HG03432 (cell line): ENCODE measurements at regions not wholly inside any gene's neighbourhood (a gene's known extent, or its start where the extent isn't known, plus 50 kb on each side); places are given as distances from the start of the nearest gene placed in this dataset.
"Not testable (repeated sequence)": the region's sequence is repeated elsewhere in the genome, so short reads cannot be mapped to it uniquely, and the experiment has no call there.

Experiments
- ATAC-seq: cut with Tn5 transposase; IDR thresholded peaks from one replicate; pipeline ENCODE4 v1.9.1; 2021; ENCODE audit warnings: mild to moderate bottlenecking, moderate library complexity; ENCODE audit not compliant: unreplicated experiment

- not testable (repeated sequence) for ATAC-seq
Measured at GRCh38 chr9:25288195-25288594, 390.0 kb downstream of the TUSC1 start.

GRCh38 chr9:25284365-25284764 is 393.9 kb downstream of the TUSC1 start:
- ATAC-seq, result no peak

DNA sequence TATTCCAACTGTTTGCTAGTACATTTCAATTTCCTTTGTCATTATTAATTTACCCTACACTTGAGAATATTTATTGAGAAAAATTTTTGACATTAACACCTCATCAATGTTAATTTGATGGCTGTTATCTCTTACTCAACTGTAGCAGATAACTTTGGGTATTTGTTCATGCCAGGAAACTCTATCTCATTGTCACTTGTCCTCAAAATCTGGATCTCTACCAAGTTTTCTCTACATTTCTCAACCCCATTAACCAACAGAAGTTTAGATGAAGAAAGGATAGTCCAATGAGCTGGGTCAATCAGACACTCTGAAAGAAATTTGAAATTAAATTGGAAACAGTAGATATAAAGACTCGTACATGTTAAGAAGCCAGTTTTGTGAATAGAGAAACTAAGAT is 395.3 kb downstream of the TUSC1 start:
- no peak for ATAC-seq

- ATAC-seq, result no peak
Measured at GRCh38 chr9:25261445-25261844, 416.8 kb downstream of the TUSC1 start.

- ATAC-seq, result no peak
Measured at GRCh38 chr9:25260046-25260445, 418.2 kb downstream of the TUSC1 start.

GRCh38 chr9:25255216-25255615 is 423.0 kb downstream of the TUSC1 start:
- no peak for ATAC-seq

GRCh38 chr9:25254051-25254450 is 424.2 kb downstream of the TUSC1 start:
- ATAC-seq, result no peak

- no peak for ATAC-seq
Measured at GRCh38 chr9:25241421-25241820, 436.8 kb downstream of the TUSC1 start.

DNA sequence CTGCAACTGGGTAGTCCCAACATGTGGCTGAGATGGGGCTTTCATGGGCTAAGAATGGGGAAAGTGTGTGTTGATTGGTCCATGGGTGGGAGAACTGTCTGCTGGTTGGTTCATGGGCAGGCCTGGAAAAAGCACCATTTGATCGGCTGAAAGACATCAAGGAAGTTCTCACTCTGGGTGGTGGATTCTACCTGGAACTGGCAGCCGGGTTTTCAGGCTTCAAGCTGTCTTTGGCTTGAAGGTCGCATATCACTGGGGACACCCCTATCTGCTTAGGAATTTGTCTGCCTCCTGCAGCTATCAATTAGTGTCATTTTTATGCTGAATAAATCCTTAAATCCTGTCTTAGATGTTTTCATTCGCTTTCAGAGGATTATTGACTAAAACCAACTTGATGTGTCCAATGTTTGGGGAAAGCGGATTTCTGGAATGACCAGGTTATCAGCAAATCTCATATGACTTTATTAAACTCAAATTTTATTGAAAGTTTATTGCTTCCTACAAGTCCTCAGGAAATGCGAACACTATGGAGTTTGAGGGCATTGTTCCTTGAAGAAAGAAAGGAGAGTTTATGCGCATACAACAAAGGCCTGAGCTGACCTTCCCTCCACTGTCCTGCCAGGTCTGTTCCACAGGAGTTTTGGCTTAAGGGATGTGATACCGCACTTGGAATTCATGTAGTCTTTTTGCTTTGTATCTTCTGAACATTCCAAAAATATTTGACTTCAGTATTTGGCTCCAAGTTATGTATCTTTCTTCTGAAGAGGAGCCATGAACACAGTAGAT is 451.1 kb downstream of the TUSC1 start:
- ATAC-seq, result no peak

- ATAC-seq, result no peak
Measured at GRCh38 chr9:25225938-25226760, 452.1 kb downstream of the TUSC1 start.

DNA sequence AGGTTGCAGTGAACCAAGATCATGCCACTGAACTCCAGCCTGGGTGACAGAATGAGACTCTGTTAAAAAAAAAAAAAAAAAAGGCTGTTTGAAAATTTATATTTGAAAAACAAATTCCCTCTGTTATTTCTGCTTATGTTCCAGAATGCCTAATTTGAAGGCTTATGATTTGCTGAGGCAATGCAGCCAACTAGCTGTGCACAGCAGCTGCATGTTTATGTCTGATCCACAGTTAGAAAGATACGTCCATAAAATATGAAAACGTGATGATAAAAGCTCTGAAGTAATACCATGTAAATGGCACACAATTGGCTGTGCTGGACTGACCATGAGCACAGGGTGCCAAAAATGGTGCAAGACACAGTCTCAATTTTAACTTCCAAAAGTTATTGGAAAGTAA is 453.2 kb downstream of the TUSC1 start:
- ATAC-seq, result no peak

- no peak for ATAC-seq
Measured at GRCh38 chr9:25224309-25224708, 453.9 kb downstream of the TUSC1 start.

DNA sequence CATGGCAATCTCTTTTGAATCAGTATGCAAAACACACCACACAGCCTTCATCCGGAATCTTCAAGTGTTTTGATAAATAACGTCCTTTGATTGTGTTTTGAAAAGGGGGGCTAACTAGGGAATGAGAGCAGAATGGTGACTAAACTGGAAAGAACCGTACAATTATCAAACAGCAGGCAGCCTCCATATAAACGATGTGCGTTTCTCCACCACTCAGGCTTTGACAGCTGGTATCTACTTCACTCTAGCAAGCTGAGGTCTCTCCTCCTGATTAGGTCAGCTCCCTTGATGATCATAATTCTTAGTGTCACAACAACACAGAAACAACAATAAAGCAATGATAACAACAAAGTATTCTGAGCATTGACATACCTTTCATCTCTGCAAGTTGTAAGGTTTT is 465.9 kb downstream of the TUSC1 start:
- no peak for ATAC-seq

- ATAC-seq, result no peak
Measured at GRCh38 chr9:25207402-25208195, 470.6 kb downstream of the TUSC1 start.

GRCh38 chr9:25206027-25206426 is 472.2 kb downstream of the TUSC1 start:
- ATAC-seq, result no peak

GRCh38 chr9:25205285-25205684 is 473.0 kb downstream of the TUSC1 start:
- no peak for ATAC-seq

DNA sequence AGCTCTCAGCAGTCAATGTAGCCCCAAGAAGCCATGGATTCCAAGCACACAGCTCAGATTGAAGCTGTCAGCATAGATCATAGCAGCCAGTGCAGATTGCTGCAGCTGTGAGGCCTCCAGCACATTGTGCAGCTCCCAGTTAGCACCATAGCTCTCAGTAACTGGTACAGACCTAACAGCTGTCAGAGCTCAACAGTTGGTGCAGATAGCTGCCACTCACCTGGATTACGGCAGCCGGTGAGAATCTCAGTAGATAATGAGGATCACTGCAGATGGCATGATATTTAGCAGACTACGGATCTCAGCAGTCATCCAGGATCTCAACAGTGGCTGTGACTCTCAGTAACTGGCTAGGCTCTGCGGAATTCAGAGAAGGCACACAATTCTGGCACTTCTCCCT is 500.4 kb downstream of the TUSC1 start:
- ATAC-seq, result no peak

DNA sequence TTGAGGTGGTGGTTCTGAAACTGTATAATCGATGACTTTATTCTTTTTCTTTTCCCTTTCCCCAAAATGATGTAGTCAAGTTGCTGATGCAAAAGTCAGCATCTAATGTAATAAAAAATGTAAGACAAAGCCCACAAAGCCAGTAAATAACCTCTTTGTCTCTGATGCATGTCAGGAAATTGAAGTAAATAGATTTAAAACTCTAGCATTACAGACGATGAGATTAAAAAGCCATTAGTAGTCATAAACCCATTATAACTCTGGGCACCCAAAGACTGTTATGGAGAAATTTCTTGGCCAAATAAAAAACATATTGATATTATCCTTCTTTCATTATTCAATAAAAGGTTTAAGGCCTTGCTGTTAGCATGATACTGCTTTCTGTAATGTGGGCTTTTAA is 548.7 kb downstream of the TUSC1 start:
- no peak for ATAC-seq

GRCh38 chr9:25121811-25122210 is 556.4 kb downstream of the TUSC1 start:
- no peak for ATAC-seq

DNA sequence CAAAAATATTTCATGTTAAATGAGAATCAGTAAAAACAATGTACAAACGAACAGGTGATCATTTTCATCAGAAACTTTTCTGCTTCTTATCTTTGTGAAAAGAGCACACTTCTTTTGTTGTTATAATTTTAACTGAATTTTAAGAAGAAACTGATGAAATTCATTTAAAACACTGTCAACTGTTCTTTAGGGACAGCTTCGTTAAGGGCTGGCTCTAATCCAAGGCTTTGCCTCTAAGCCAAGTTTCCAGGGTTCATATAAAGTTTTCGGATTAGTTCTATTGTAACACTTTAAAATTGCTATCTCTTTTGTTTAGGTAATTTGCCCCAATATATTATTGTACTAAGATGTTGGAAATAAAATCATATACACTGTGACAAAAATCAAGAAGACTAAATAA is 559.2 kb downstream of the TUSC1 start:
- no peak for ATAC-seq

DNA sequence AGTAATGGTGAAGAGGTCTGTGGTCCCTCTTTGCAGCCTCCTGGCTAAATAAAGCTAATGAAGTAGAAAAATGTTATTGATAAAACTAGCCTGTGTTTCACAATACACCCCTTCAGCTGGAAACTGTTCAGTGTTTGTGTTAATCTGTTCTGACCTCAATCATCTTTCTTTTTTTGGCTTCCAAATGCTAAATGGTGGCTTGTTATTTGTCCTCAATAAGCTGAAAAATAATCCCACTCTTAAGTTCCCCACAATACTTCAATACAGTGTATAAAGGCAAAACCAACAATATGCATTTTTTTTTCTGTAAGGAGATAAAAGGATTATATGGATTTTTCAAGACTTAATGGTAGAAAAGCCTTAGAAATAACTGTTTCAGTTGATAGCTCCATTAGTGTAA is 560.5 kb downstream of the TUSC1 start:
- no peak for ATAC-seq
